Activated naive CD4-positive, alpha-beta T cell treated with anti-CD3 and anti-CD28 coated beads, Interleukin-2, amount 50 U/mL, for 24 hours (primary cell): ENCODE measurements at regions not wholly inside any gene's neighbourhood (a gene's known extent, or its start where the extent isn't known, plus 50 kb on each side); places are given as distances from the start of the nearest gene placed in this dataset.

Source experiments
- H3K27ac Mint-ChIP-seq: one replicate; pipeline ENCODE4 v1.8.0; 2021; ENCODE audit warnings: mild to moderate bottlenecking, mixed read lengths
- H3K27me3 Mint-ChIP-seq: one replicate; pipeline ENCODE4 v1.8.0; 2021; ENCODE audit warnings: mixed read lengths
- H3K36me3 Mint-ChIP-seq: one replicate; pipeline ENCODE4 v1.8.0; 2021; ENCODE audit warnings: mixed read lengths
- H3K4me1 Mint-ChIP-seq: one replicate; pipeline ENCODE4 v1.8.0; 2021; ENCODE audit warnings: mixed read lengths
- H3K4me3 Mint-ChIP-seq: one replicate; pipeline ENCODE4 v1.8.0; 2021; ENCODE audit warnings: mild to moderate bottlenecking, mixed read lengths
- H3K9me3 Mint-ChIP-seq: one replicate; pipeline ENCODE4 v1.8.0; 2021; ENCODE audit warnings: mixed read lengths

DNA sequence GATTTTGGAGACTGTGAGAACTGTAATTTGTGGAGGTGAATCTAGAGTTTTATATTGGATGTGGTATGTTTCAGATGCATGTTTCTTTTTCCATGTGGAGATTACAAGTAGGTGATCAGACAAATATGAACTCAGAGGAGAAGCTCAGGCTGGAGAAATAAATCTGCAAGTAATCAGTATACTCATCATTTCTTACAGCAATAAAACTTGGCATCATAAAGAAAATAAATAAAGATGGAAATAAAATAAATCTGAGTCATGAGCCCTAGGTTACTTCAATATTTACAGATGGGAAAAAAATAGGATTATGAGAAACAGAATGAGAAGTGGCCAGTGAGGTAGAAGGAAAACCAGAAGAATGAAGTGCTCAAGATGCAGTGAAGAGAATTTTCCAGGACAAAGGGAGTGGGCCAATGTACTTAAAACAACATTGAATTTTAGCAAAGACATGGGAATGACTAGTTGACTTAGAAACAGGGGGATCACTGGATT lies 453.8 kb downstream of the DSC3 start:
- Mint-ChIP-seq H3K36me3 (no peaks in the 10 kb centered on the region), H3K27me3 (no peaks in the 10 kb centered on the region), H3K4me1 (no peaks in the 10 kb centered on the region), H3K9me3 (peaks cover 5% of the 10 kb centered on the region), H3K4me3 (no peak overlapping the region), H3K27ac (no peak overlapping the region)

GRCh38 chr18:30583768-30584167 lies 458.8 kb downstream of the DSC3 start:
- H3K36me3 Mint-ChIP-seq = no peaks in the 10 kb centered on the region
- no peaks in the 10 kb centered on the region for H3K4me1 Mint-ChIP-seq
- no peaks in the 10 kb centered on the region for H3K27me3 Mint-ChIP-seq
- no peak overlapping the region for H3K4me3 Mint-ChIP-seq
- peaks cover 9% of the 10 kb centered on the region for H3K9me3 Mint-ChIP-seq
- H3K27ac Mint-ChIP-seq = no peak overlapping the region

DNA sequence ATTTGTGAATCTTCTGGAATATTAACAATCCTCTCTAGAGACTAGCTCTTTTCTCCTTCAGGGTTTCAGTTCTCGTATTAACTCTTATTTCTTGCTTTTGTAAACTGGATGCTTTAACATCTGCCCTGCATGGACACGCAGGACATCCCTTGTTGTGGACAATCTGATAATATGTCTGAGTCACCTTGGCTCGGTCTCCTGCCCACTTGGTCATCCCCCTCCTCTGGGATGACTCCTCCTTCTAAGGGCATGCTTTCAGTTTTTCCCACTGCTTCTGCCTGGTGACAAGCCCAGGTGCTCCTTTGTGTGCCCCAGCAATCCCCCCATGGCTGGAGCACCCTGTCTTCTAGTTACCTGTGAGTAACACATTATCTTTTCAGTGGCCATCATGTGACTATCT lies 460.5 kb downstream of the DSC3 start:
- peaks cover 9% of the 10 kb centered on the region for H3K9me3 Mint-ChIP-seq
- no peaks in the 10 kb centered on the region for H3K4me1 Mint-ChIP-seq
- no peaks in the 10 kb centered on the region for H3K36me3 Mint-ChIP-seq
- H3K27me3 Mint-ChIP-seq = no peaks in the 10 kb centered on the region
- no peak overlapping the region for H3K27ac Mint-ChIP-seq
- no peak overlapping the region for H3K4me3 Mint-ChIP-seq

- Mint-ChIP-seq H3K4me1 (no peaks in the 10 kb centered on the region), H3K4me3 (no peak overlapping the region), H3K27ac (no peak overlapping the region), H3K9me3 (peaks cover 5% of the 10 kb centered on the region), H3K27me3 (no peaks in the 10 kb centered on the region), H3K36me3 (no peaks in the 10 kb centered on the region)
Observed at GRCh38 chr18:30578707-30579106, 463.8 kb downstream of the DSC3 start.

DNA sequence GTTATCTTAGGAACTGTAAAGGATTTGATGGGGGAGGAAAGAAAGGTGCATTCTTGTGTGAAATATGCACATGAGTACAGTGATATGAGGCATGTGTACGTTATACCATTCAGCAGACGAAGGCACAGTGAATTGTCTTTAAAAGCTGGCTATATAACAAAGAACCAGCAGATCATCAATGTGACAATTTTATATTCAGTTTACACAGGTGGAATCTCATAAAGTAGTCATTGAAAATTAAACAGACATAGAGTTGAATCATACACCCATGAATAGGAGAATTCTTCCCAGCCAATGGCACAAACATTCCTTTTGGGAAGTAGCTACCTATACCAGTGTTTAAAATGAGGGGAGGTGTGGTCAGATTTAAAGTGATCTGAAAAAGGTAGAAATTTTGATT lies 470.3 kb downstream of the DSC3 start:
- Mint-ChIP-seq H3K27me3 (no peaks in the 10 kb centered on the region), H3K9me3 (no peaks in the 10 kb centered on the region), H3K36me3 (no peaks in the 10 kb centered on the region), H3K4me1 (no peaks in the 10 kb centered on the region), H3K27ac (no peak overlapping the region), H3K4me3 (no peak overlapping the region)

DNA sequence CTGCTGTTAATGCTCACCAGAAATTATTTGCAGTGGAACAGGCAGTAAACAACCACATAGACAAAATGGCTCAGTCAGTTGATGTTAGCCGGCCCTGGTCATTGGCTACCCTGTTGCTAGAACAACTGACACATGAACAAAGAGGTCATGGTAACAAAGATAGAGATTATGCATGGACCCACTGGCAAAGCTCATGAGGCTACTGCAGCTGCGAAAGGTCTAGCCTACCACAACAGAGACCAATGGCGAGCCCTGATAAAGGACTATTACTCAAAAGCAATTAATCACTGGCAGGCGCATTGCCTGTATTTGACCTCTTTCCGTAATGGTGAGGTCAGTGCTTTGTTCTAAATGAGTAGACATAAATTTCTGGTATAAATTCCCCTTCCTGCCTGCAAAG lies 474.2 kb downstream of the DSC3 start:
- Mint-ChIP-seq H3K27ac (no peak overlapping the region), H3K4me1 (no peaks in the 10 kb centered on the region), H3K4me3 (no peak overlapping the region), H3K36me3 (no peaks in the 10 kb centered on the region), H3K27me3 (no peaks in the 10 kb centered on the region), H3K9me3 (no peaks in the 10 kb centered on the region)

- Mint-ChIP-seq H3K27me3 (no peaks in the 10 kb centered on the region), H3K27ac (no peak overlapping the region), H3K4me1 (no peaks in the 10 kb centered on the region), H3K36me3 (no peaks in the 10 kb centered on the region), H3K4me3 (no peak overlapping the region), H3K9me3 (no peaks in the 10 kb centered on the region)
Observed at GRCh38 chr18:30566877-30567276, 475.7 kb downstream of the DSC3 start.

- H3K4me3 Mint-ChIP-seq = no peak overlapping the region
- H3K36me3 Mint-ChIP-seq = no peaks in the 10 kb centered on the region
- H3K27ac Mint-ChIP-seq = no peak overlapping the region
- H3K27me3 Mint-ChIP-seq = no peaks in the 10 kb centered on the region
- H3K4me1 Mint-ChIP-seq = no peaks in the 10 kb centered on the region
- H3K9me3 Mint-ChIP-seq = no peaks in the 10 kb centered on the region
Observed at GRCh38 chr18:30562231-30562630, 480.3 kb downstream of the DSC3 start.

DNA sequence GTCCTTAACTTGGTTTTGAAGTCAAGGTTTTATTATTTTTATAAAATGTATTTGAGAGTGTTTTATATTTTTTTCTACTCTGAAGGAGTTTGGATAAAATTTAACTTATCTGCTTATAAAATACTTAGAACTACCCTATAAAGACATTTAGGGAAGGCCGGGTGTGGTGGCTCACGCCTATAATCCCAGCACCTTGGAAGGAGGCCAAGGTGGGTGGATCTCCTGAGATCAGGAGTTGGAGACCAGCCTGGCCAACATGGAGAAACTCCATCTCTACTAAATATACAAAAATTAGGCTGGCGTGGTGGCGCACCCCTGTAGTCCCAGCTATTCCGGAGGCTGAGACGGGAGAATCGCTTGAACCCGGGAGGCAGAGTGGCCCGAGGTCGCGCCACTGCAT lies 486.4 kb downstream of the DSC3 start:
- Mint-ChIP-seq H3K27ac (no peak overlapping the region), H3K4me1 (no peaks in the 10 kb centered on the region), H3K27me3 (no peaks in the 10 kb centered on the region), H3K4me3 (no peak overlapping the region), H3K9me3 (no peaks in the 10 kb centered on the region), H3K36me3 (no peaks in the 10 kb centered on the region)

DNA sequence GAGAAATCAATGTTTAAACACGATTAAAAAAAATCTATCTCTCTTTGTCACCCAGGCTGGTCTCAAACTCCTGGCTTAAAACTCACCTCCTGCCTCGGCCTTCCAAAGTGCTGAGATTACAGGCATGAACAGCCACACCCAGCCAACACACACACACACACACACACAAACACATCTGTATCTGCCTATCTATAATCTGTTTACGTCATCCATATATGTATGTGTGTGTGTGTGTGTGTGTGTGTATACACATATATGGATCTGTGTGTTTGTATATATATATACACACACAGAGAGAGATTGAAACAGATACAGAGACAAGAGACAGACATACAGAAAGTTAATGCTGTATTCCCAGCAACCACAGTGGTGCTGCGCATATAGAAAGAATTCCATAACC lies 497.1 kb downstream of the DSC3 start:
- Mint-ChIP-seq H3K36me3 (no peaks in the 10 kb centered on the region), H3K4me1 (no peaks in the 10 kb centered on the region), H3K9me3 (peaks cover 4% of the 10 kb centered on the region), H3K27ac (no peak overlapping the region), H3K4me3 (no peak overlapping the region), H3K27me3 (no peaks in the 10 kb centered on the region)

DNA sequence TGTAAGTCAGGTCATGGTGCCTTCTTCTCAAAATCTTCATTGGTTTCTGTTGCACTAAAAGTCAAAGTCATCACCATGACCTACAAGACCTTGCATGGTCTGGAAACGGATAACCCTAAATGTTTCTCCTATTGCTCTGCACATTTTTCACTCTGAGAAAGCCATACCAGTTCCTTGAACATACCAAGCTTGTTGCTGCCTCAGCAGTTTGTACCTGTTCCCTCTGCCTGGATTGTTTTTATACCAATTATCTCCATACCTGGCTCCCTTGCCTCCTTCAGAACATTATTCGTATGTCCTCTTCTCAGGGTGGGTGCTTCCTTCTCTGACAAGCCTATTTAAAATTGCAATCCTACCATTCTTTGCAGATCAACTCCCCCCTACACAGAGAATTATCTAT lies 498.4 kb downstream of the DSC3 start:
- Mint-ChIP-seq H3K36me3 (no peaks in the 10 kb centered on the region), H3K9me3 (peaks cover 4% of the 10 kb centered on the region), H3K4me3 (no peak overlapping the region), H3K27ac (no peak overlapping the region), H3K4me1 (no peaks in the 10 kb centered on the region), H3K27me3 (no peaks in the 10 kb centered on the region)

DNA sequence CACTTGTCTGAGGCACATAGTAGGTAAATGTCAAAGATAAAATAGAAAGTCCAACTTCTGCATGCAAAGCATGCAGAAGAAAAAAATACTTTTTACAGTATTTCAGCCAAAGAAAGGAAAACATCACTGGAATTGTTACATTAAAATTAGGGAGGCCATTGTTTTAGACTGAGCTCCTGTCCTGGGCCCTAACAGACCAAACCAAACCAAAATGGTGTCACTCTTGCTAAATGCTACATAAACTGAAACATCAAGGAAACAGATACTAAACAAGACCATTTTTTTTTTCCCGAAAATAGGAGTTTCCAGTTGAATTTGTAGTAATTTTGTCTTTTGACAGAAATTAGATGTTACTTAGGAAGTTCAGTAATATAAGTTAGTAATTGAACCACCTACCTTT lies 508.8 kb downstream of the DSC3 start:
- H3K27ac Mint-ChIP-seq = no peak overlapping the region
- H3K4me1 Mint-ChIP-seq = no peaks in the 10 kb centered on the region
- H3K4me3 Mint-ChIP-seq = no peak overlapping the region
- H3K27me3 Mint-ChIP-seq = no peaks in the 10 kb centered on the region
- H3K9me3 Mint-ChIP-seq = peaks cover 8% of the 10 kb centered on the region
- H3K36me3 Mint-ChIP-seq = no peaks in the 10 kb centered on the region

DNA sequence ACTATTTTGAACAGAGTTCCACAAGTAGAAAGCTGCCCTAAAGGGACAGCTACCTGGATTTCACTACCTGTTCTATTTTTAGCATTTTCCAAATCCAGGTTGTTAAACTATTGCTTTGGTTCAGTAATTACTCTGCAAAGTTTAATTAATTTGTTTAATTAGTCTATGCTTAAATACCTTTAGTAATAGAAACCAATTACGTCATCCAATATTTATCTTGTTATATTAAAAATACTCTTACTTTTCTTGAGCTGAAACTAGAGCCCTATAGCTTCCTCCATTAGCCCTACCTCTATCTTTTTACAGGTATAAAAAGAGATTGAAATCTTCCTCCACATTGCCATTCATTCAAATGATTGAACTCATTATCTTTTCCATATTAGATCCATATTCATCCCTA lies 514.6 kb downstream of the DSC3 start:
- no peaks in the 10 kb centered on the region for H3K36me3 Mint-ChIP-seq
- no peaks in the 10 kb centered on the region for H3K9me3 Mint-ChIP-seq
- no peak overlapping the region for H3K27ac Mint-ChIP-seq
- no peak overlapping the region for H3K4me3 Mint-ChIP-seq
- H3K4me1 Mint-ChIP-seq = no peaks in the 10 kb centered on the region
- no peaks in the 10 kb centered on the region for H3K27me3 Mint-ChIP-seq

DNA sequence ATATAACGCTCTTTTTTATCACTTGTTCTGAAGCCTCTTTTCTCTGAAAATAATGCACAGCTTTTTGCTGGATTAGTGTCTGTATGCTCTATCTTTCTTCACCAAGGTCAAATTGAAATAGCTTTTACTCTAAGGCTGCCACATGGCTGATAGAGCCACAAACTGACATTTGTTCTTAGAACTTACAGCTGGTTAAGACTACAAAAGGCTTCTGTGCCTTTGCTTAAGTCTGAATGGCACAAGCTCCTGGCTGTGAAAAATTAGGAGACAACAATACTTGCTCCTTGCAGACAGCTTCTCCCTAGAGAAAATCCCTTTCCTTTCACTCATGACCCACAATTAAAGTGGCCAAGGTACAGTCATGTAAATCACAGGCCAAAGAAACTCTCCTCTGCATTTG lies 515.3 kb downstream of the DSC3 start:
- no peak overlapping the region for H3K4me3 Mint-ChIP-seq
- no peak overlapping the region for H3K27ac Mint-ChIP-seq
- H3K27me3 Mint-ChIP-seq = no peaks in the 10 kb centered on the region
- no peaks in the 10 kb centered on the region for H3K9me3 Mint-ChIP-seq
- no peaks in the 10 kb centered on the region for H3K36me3 Mint-ChIP-seq
- no peaks in the 10 kb centered on the region for H3K4me1 Mint-ChIP-seq

- no peak overlapping the region for H3K27ac Mint-ChIP-seq
- no peaks in the 10 kb centered on the region for H3K27me3 Mint-ChIP-seq
- no peaks in the 10 kb centered on the region for H3K9me3 Mint-ChIP-seq
- no peaks in the 10 kb centered on the region for H3K4me1 Mint-ChIP-seq
- no peak overlapping the region for H3K4me3 Mint-ChIP-seq
- no peaks in the 10 kb centered on the region for H3K36me3 Mint-ChIP-seq
Observed at GRCh38 chr18:30522288-30522929, 520.1 kb downstream of the DSC3 start.

- Mint-ChIP-seq H3K4me1 (no peaks in the 10 kb centered on the region), H3K27me3 (no peaks in the 10 kb centered on the region), H3K27ac (no peak overlapping the region), H3K9me3 (no peaks in the 10 kb centered on the region), H3K36me3 (no peaks in the 10 kb centered on the region), H3K4me3 (no peak overlapping the region)
Observed at GRCh38 chr18:30514059-30514458, 528.5 kb downstream of the DSC3 start.

- Mint-ChIP-seq H3K27me3 (no peaks in the 10 kb centered on the region), H3K27ac (no peak overlapping the region), H3K9me3 (no peaks in the 10 kb centered on the region), H3K36me3 (no peaks in the 10 kb centered on the region), H3K4me3 (no peak overlapping the region), H3K4me1 (no peaks in the 10 kb centered on the region)
Observed at GRCh38 chr18:30512872-30513271, 529.7 kb downstream of the DSC3 start.
